SH-SY5Y (cell line): ENCODE measurements at regions not wholly inside any gene's neighbourhood (a gene's known extent, or its start where the extent isn't known, plus 50 kb on each side); places are given as distances from the start of the nearest gene placed in this dataset.

Experiments used
- GATA2 ChIP-seq: IDR thresholded peaks from 2 replicates; pipeline ENCODE4 v1.6.1; 2011; ENCODE audit warnings: mild to moderate bottlenecking, low read depth, low read length
- GATA3 ChIP-seq: IDR thresholded peaks from 2 replicates; pipeline ENCODE4 v1.6.1; 2011; ENCODE audit warnings: low read depth, mild to moderate bottlenecking, low read length, moderate library complexity

DNA sequence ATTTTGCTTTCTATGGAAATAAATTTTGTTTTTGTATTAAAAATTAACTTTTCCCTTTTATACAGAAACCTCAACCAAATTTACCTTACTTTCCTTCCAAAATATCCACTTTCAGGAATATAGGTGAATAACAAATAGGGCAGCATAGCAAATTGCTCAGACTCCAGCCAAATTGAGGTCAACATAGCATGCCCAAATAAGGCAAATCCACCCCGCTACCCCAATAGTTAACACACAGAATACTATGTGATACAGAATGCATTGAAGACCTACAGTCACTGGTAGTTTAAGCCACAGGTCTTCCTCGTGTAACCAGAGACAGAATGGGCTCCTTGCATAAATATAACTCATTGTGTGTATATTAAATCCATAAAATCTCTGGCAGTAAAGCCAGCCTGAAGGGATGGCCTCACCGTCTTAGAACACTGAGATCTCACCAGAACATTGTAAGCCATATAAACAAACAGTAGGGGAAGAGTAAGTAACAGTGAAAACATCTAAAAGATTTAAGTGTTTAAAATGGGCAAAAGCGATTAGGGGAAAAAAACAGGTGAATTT is 72.2 kb downstream of the PMAIP1 start:
- no peak for TF ChIP-seq GATA2
- no peak for TF ChIP-seq GATA3
